Fibroblast of lung (primary cell): ENCODE measurements at regions not wholly inside any gene's neighbourhood (a gene's known extent, or its start where the extent isn't known, plus 50 kb on each side); places are given as distances from the start of the nearest gene placed in this dataset.

Experiments used
- DNase-seq, 2 donors: peaks; one replicate each; pipeline versions ENCODE4 v3.0.0 to v3.0.0-alpha.2; 2010; ENCODE audit warnings: low read depth in 2 of 2
- H2AFZ ChIP-seq: 2 replicates; pipeline ENCODE4 v1.5.1; 2012; ENCODE audit warnings: low read length, control low read depth, inconsistent platforms
- H3K27ac ChIP-seq: 2 replicates; pipeline ENCODE4 v1.5.1; 2011; ENCODE audit warnings: low read length, control low read depth; ENCODE audit not compliant: insufficient read depth
- H3K27me3 ChIP-seq: 2 replicates; pipeline ENCODE4 v1.5.1; 2011; ENCODE audit warnings: mild to moderate bottlenecking, low read length; ENCODE audit not compliant: control insufficient read depth, insufficient read depth
- H3K36me3 ChIP-seq: 2 replicates; pipeline ENCODE4 v1.5.1; 2011; ENCODE audit warnings: low read length; ENCODE audit not compliant: control insufficient read depth, insufficient read depth
- H3K4me1 ChIP-seq: 2 replicates; pipeline ENCODE4 v1.5.1; 2011; ENCODE audit warnings: low read length; ENCODE audit not compliant: control insufficient read depth, insufficient read depth; ENCODE audit errors: extremely low read depth
- H3K4me2 ChIP-seq: 2 replicates; pipeline ENCODE4 v1.5.1; 2011; ENCODE audit warnings: low read length, control low read depth; ENCODE audit not compliant: insufficient read depth; ENCODE audit errors: extremely low read depth
- H3K4me3 ChIP-seq, 4 experiments: fragments of 200-600 bp in 1 of 4; sonication (generic) in 1 of 4; replicated peaks in 1 of 4; 2 replicates each; pipeline ENCODE4 v1.5.1; 2011 to 2016; ENCODE audit warnings: low read length in 4 of 4, low read depth in 3 of 4, mild to moderate bottlenecking in 3 of 4, control low read depth in 2 of 4, inconsistent platforms in 1 of 4, mixed read lengths in 1 of 4; ENCODE audit not compliant: insufficient read depth in 1 of 4; ENCODE audit errors: control extremely low read depth in 1 of 4
- H3K79me2 ChIP-seq: 2 replicates; pipeline ENCODE4 v1.5.1; 2012; ENCODE audit warnings: mild to moderate bottlenecking, low read length, inconsistent platforms; ENCODE audit not compliant: control insufficient read depth, insufficient read depth
- H3K9ac ChIP-seq: 2 replicates; pipeline ENCODE4 v1.5.1; 2011; ENCODE audit warnings: mild to moderate bottlenecking, low read length, control low read depth; ENCODE audit not compliant: insufficient read depth
- H3K9me3 ChIP-seq: 2 replicates; pipeline ENCODE4 v1.5.1; 2012; ENCODE audit warnings: low read depth, low read length; ENCODE audit not compliant: control insufficient read depth, insufficient read depth
- H4K20me1 ChIP-seq: 2 replicates; pipeline ENCODE4 v1.5.1; 2011; ENCODE audit warnings: low read length; ENCODE audit not compliant: control insufficient read depth, insufficient read depth; ENCODE audit errors: extremely low read depth
- CTCF ChIP-seq, 2 donors: IDR thresholded peaks in 1 of 2; conservative IDR thresholded peaks in 1 of 2; 1 replicate in 1 of 2; 2 replicates in 1 of 2; pipeline ENCODE4 v1.5.1; 2011 to 2012; ENCODE audit warnings: low read length in 2 of 2, control low read depth in 1 of 2, inconsistent platforms in 1 of 2, low read depth in 1 of 2, mild to moderate bottlenecking in 1 of 2
- EZH2 ChIP-seq: IDR thresholded peaks from 2 replicates; pipeline ENCODE4 v1.5.1; 2012; ENCODE audit warnings: low read length, control low read depth, mild to moderate bottlenecking; ENCODE audit errors: missing control alignments

GRCh38 chr5:165569551-165569950 lies 2064.1 kb downstream of the MAT2B start:
- Histone ChIP-seq H3K27ac (no peak overlapping the region), H3K4me1 (no peaks in the 10 kb centered on the region), H3K79me2 (no peaks in the 10 kb centered on the region), H3K4me2 (no peak overlapping the region), H3K4me3 (no peak overlapping the region), H3K9me3 (no peaks in the 10 kb centered on the region), H3K9ac (no peak overlapping the region), H3K27me3 (no peaks in the 10 kb centered on the region), H3K36me3 (no peaks in the 10 kb centered on the region), H2AFZ (no peak overlapping the region), H4K20me1 (no peaks in the 10 kb centered on the region)
- no peak for TF ChIP-seq EZH2
- no peak for TF ChIP-seq CTCF (conservative IDR thresholded peaks at IDR 0.05 in 1 of 2, IDR thresholded peaks at IDR 0.05 in 1 of 2; ENCODE audit: low read depth in 1 of 2, low read length in 2 of 2)
- DNase-seq, result no peak

- H3K27ac ChIP-seq, result no peak overlapping the region
These were observed 2068.0 kb downstream of the MAT2B start for GRCh38 chr5:165573445-165573844.

DNA sequence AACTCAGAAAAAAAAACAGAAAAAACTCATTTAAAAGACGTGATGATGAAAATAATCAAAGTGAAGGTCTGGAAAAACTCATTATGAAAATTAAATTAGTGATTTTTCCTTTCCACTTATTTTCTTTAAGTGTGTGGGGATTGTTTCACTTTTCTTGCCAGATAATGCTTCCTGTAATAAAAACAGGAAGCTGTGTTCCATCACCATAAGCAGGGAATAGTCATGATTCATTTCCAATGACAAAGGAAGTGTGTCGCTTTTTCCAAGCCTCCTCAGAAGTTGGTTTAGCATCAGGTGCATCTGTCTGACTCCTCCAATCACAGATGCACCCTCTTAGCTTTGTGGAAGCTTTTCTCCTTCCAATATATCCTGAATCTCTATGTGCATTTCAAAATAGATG lies 2068.7 kb downstream of the MAT2B start:
- no peaks in the 10 kb centered on the region for H3K4me1 ChIP-seq
- no peak overlapping the region for H3K4me2 ChIP-seq

More at GRCh38 chr5:165573445-165573844, 2068.0 kb downstream of the MAT2B start:
- TF ChIP-seq CTCF (conservative IDR thresholded peaks at IDR 0.05 in 1 of 2, IDR thresholded peaks at IDR 0.05 in 1 of 2; ENCODE audit: low read depth in 1 of 2, low read length in 2 of 2), result no peak
- no peak for TF ChIP-seq EZH2
- H3K79me2 ChIP-seq, result no peaks in the 10 kb centered on the region
- H3K4me2 ChIP-seq, result no peak overlapping the region
- no peak overlapping the region for H2AFZ ChIP-seq
- H3K9ac ChIP-seq, result no peak overlapping the region
- H4K20me1 ChIP-seq, result no peaks in the 10 kb centered on the region
- no peak overlapping the region for H3K4me3 ChIP-seq
- DNase-seq, result peak; percentile 5 to 16
- H3K36me3 ChIP-seq, result no peaks in the 10 kb centered on the region
- H3K27me3 ChIP-seq, result no peaks in the 10 kb centered on the region
- H3K9me3 ChIP-seq, result no peaks in the 10 kb centered on the region
- no peaks in the 10 kb centered on the region for H3K4me1 ChIP-seq

More for the DNA sequence above, 2068.7 kb downstream of the MAT2B start:
- Histone ChIP-seq H3K4me3 (no peak overlapping the region), H3K9me3 (no peaks in the 10 kb centered on the region), H3K27me3 (no peaks in the 10 kb centered on the region), H3K79me2 (no peaks in the 10 kb centered on the region), H3K36me3 (no peaks in the 10 kb centered on the region), H4K20me1 (no peaks in the 10 kb centered on the region), H3K27ac (no peak overlapping the region), H2AFZ (no peak overlapping the region), H3K9ac (no peak overlapping the region)
- DNase-seq, result no peak
- TF ChIP-seq EZH2 (no peak), CTCF (conservative IDR thresholded peaks at IDR 0.05 in 1 of 2, IDR thresholded peaks at IDR 0.05 in 1 of 2; ENCODE audit: low read depth in 1 of 2, low read length in 2 of 2) (no peak)
